ENCODE measurements at regions not wholly inside any gene's neighbourhood (a gene's known extent, or its start where the extent isn't known, plus 50 kb on each side); places are given as distances from the start of the nearest gene placed in this dataset.

DNA sequence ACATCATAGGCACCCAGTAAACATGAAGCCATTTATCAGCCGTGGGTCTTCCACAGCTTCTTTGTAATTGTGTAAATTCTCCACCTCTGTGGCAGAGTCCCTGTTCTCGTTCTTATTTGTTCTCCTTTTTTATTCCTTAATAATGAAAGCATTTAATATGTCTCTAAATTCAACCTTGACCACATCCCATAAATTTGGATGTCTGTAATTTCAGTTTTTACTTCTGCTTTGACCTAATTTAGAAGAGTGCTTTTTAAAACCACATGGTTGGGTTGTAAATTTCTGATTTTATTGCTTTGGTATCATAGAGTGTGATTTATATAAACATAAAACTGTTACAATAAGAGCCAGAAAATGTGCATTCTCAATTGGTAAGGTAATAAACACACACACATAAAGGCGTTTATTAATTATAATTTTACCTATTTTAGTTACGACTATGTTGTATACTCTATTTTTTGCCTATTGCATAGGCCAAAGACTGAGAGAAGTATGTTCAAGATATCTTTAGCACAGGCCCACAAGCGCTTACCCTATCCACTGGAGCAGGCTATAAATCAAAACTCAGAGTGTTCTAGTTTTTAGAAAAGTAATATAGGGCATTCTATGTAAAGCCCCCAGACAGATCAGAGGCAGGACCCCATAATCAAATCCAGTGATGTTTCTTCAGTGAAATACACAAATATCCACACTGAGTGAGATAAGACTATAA is 58.0 kb upstream of the CCND1 start:
- ATAC-seq, result no peak
- Histone ChIP-seq H3K27me3 (replicated peaks in 1 of 2; ENCODE audit: control insufficient read depth in 2 of 2, insufficient read depth in 2 of 2, low read length in 1 of 2) (peaks cover 2 to 7% of the 10 kb centered on the region in 2 experiments; a peak in 2 of 4 replicates), H3K9ac (ENCODE audit: control insufficient read depth, insufficient read depth, low read length) (no peak overlapping the region), H2AFZ (ENCODE audit: control insufficient read depth, low read depth, low read length) (no peak overlapping the region), H3K27ac (ENCODE audit: control insufficient read depth, insufficient read depth) (no peak overlapping the region), H3K4me1 (ENCODE audit: control insufficient read depth, insufficient read depth, low read length) (no peaks in the 10 kb centered on the region), H3K36me3 (ENCODE audit: control insufficient read depth in 2 of 2, insufficient read depth in 2 of 2, low read length in 1 of 2) (no peaks in the 10 kb centered on the region), H4K20me1 (ENCODE audit: control insufficient read depth, insufficient read depth) (no peaks in the 10 kb centered on the region), H3K9me3 (replicated peaks; ENCODE audit: control insufficient read depth, insufficient read depth, low read length) (no peaks in the 10 kb centered on the region; the same call in 2 of the 3 replicates), H3K4me3 (no peak overlapping the region), H3K4me2 (ENCODE audit: control insufficient read depth, insufficient read depth) (no peak overlapping the region), H3K79me2 (ENCODE audit: control insufficient read depth, insufficient read depth, low read length) (no peaks in the 10 kb centered on the region)
- FAIRE-seq, result no peak
- no TSS peak for BruUV-seq (replicated peaks)
- SMC1A ChIA-PET (ENCODE audit: uncharacterized antibody, unreplicated experiment), result no interaction called here
- in situ Hi-C loops (cut with MboI), result no loop called here
- DNase-seq (ENCODE audit: low read depth, low spot score), result no peak
- CTCF ChIA-PET, result no interaction called here
- intact Hi-C loops (cut with micrococcal nuclease; ENCODE audit: unreplicated experiment), result no loop called here
- 24% methylated on average over 5 of the region's 5 CpGs for WGBS (ENCODE audit: insufficient coverage, insufficient replicate concordance, low lambda C conversion rate, missing lambda C conversion rate)
- POLR2A ChIA-PET, result no interaction called here
- RAD21 ChIA-PET (ENCODE audit: unreplicated experiment), result no interaction called here
- TF ChIP-seq E2F4 (IDR thresholded peaks at IDR 0.05; ENCODE audit: low read depth, low read length), result no peak
- TF ChIP-seq, protein P1, sequence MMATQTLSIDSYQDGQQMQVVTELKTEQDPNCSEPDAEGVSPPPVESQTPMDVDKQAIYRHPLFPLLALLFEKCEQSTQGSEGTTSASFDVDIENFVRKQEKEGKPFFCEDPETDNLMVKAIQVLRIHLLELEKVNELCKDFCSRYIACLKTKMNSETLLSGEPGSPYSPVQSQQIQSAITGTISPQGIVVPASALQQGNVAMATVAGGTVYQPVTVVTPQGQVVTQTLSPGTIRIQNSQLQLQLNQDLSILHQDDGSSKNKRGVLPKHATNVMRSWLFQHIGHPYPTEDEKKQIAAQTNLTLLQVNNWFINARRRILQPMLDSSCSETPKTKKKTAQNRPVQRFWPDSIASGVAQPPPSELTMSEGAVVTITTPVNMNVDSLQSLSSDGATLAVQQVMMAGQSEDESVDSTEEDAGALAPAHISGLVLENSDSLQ (IDR thresholded peaks at IDR 0.05), result no peak
- no peak for TF ChIP-seq SMAD1 (IDR thresholded peaks at IDR 0.05; ENCODE audit: low read depth, partially characterized antibody)
- no peak for TF ChIP-seq ASH2L (IDR thresholded peaks at IDR 0.05; ENCODE audit: borderline replicate concordance, low read depth)
- TF ChIP-seq WRNIP1 (IDR thresholded peaks at IDR 0.05; ENCODE audit: borderline replicate concordance, low read depth, low read length), result no peak
- TF ChIP-seq TCF7 (IDR thresholded peaks at IDR 0.05; ENCODE audit: borderline replicate concordance), result no peak
- TF ChIP-seq BCL3 (IDR thresholded peaks at IDR 0.05; ENCODE audit: borderline replicate concordance, insufficient read depth, low read depth, low read length, poor library complexity, severe bottlenecking), result no peak
- no peak for TF ChIP-seq SIX5 (IDR thresholded peaks at IDR 0.05; ENCODE audit: low read depth, low read length, severe bottlenecking)
- TF ChIP-seq ZNF384 (IDR thresholded peaks at IDR 0.05; ENCODE audit: borderline replicate concordance, low read depth, low read length), result no peak
- TF ChIP-seq ZNF592 (IDR thresholded peaks at IDR 0.05), result no peak
- no peak for TF ChIP-seq IKZF2 (IDR thresholded peaks at IDR 0.05)
